GM19239 (cell line): ENCODE measurements at regions not wholly inside any gene's neighbourhood (a gene's known extent, or its start where the extent isn't known, plus 50 kb on each side); places are given as distances from the start of the nearest gene placed in this dataset.
"Not testable (repeated sequence)": the region's sequence is repeated elsewhere in the genome, so short reads cannot be mapped to it uniquely, and the experiment has no call there.

ENCODE experiments used
- DNase-seq: peaks from one replicate; pipeline ENCODE4 v3.0.0; 2011; ENCODE audit warnings: low spot score; ENCODE audit not compliant: insufficient read length
- FAIRE-seq: peaks from 2 replicates; lab custom pipeline; 2011; peaks lifted over from hg19 to GRCh38; lab: Jason Lieb, UNC

DNA sequence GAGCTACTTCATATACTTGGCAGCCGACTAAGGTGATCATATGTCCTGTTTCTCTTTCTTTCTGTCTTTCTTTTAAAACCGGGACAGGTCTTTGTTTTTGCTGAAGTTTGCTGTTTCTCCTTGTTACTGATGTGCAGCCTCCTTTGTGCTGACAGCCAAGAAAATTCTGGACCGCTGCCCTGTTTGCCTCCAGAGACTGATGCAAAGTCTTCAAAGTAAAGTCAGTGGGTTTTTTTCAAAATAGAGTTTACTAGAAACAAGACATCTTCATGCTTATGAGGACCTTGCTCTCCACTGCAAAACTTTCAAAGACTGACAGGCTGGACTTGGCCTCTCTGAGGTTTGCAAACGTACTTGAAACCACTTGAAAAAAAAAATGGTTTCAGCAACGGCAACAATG, 510.5 kb upstream of the MAP3K7 start:
- FAIRE-seq: no peak
- DNase-seq: no peak

DNA sequence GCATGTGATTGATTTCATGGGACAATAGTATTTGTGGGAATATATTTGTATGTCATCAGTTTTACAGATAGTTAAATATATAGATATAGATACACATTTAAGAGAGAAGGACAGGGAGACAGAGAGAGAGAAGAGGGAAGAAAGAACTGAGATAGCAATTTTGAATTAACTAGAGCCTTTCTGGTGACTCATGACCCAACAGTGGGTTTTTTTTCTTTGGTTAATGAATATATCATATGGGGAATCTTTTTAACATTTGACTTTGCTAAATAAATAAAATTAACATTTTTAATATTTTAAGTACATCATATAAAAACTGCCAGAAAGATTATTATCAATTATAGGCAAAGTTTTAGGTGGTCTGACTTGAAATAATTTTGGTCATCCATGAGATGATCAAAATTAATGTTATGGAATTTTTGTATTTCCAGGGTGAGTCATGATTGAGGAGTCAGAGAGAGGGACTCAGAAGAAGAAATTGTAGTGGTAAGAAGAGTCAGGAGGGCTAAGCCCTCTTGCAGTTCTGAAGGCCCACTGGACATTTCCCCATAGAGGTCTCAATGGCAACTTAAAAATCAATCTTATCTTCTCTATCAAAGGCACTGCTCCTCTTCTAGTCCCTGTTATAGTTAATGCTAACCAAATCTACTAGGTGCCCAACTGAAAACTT, 508.1 kb upstream of the MAP3K7 start:
- DNase-seq (no peak), FAIRE-seq (no peak)

DNA sequence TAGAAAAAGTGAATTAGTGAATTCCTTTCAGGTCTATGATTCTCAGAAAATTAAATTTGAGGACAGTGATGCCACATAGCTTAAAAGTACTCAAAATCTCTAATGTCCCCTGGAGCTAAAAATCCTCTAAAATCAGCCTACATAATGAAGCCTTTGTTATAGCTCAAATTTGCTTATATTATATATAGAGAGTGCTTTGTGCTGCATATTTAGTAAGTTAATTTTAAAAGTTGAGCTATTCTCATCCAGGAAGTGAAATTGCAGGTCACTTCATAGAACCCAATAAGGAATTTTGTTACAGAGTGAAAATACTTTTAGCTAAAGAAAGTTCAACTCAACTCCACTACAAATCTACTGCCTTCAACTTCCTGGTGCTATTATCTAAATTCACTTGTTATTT, 507.5 kb upstream of the MAP3K7 start:
- no peak for DNase-seq

DNA sequence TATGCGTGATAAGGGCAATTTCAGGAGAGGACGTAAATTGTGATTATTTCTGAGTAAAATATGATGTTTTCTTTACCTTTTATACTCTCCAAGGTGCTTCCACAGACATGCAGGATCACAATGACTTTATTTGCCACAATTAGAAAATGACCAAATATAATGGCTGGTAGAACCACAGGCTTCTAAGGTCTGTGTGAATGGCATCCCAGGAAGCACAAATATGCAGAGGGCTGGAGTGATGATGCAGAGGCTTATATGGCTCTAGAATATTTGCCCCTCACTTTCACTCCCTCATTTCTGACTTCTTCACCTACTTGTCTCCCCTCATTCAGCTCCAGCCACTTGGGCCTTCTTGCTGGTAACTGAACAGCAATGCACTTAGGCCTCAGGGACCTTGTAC, 502.1 kb upstream of the MAP3K7 start:
- FAIRE-seq: no peak
- no peak for DNase-seq

More for the DNA sequence above, 507.5 kb upstream of the MAP3K7 start:
- FAIRE-seq: no peak

DNA sequence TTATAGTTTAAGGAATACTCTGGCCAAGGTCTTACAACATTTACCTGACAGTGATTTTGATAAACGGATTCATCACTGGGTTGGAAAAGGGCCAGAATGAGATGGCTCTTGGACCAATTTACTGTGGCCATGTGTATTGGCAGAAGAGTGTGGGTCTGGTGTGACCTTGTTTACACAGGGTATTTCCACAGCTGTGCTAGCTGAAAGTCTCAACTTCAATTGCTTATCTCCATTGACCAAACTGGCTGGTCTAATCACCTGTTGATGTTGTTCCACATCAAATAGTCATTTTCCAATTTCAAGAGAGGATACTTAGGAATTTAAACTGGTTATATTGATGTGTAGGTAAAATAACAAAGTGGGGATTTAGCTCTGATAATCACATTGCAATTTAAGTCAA, 501.6 kb upstream of the MAP3K7 start:
- no peak for FAIRE-seq
- no peak for DNase-seq

DNA sequence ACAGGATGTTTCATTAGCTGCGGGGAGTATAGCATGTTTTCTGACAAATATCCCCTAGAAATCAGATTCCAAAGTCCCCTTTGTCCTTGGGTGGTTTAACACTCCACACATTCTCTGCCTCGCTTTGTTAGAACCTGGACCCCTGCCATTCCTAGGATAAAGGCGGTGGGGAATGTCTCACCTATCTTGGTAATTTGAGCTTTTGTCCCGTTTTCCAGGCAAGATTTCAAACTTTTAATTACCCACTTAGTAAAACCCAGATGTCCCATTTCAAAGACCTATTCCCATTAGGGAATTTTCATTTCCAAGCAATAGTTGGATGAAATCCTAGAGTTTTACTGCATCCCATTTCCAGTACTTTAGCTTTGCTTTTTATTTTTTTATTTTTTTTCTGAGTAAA, 501.0 kb upstream of the MAP3K7 start:
- FAIRE-seq: no peak
- DNase-seq: no peak

DNA sequence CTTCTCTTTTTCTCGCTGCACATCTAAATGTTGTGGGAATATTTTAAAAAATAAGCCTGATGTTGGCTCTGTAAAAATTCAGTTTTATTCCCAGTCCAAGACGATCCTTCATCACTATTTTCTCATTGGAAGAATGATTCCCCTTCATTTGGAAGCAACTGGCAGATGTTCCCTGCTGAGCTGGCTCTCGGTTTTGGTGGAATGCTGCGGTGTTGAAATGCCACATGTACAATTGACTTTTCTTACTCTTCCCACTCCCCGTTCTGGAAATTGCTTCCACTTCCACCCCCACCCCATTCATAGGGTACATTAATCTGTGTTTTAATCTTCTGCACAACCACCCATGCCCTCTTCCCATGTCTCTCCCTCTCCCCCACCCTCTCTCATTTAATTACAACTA, 496.3 kb upstream of the MAP3K7 start:
- DNase-seq (no peak), FAIRE-seq (no peak)

DNA sequence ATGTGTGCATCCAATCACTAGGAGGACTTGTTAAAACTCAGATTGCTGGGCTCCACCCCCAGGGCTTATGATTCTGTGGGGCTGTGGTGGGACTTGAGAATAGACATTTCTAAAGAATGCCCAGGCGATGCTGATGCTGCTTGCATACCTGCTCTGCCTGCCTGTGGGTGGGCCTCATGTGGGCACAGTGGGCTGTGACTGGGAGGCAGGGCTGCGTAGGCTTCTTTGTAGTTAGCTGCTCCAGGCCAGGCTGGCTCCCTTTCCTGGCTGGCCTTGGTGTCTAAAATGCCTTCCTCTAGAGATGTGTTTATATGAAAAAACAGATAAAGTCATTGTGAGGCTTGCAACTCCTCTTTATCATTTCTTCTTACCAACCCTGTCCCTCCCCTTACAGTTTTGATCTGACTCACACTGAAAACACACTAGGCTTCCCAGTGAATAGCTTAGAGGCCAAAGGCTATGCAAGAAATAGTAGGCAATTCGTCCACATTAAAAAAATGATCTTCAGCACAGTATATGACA, 495.5 kb upstream of the MAP3K7 start:
- no peak for DNase-seq

DNA sequence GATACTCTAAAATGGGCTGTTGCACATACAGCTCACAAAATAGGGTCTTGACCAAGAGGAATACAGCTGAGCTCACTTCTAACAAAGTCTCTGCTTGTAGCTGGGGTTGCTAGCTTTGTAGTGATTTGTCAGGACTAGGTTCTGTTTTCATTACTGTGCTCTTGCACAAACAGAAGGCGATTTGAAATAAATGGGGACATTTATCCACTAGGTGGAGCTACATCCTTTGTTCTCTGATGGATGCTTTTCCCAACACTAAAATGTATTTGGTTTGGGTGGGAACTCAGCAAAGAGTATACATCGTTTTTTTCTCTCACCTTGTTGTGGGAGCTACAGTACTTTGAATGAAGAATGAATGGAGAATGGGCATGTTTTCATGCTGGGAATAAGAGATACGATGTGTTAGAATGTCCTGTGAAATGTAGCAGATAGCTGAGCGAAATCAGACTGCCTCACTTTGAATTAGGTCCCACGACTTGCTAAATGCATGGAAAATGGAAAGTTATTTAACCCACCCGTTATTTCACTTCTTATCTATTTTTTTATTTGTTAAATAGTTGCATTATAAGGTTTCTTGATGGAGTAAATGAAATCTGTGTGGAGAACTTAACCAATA, 494.7 kb upstream of the MAP3K7 start:
- FAIRE-seq (peak; percentile 53), DNase-seq (peak; percentile 4)

More for the DNA sequence above, 495.5 kb upstream of the MAP3K7 start:
- no peak for FAIRE-seq

DNA sequence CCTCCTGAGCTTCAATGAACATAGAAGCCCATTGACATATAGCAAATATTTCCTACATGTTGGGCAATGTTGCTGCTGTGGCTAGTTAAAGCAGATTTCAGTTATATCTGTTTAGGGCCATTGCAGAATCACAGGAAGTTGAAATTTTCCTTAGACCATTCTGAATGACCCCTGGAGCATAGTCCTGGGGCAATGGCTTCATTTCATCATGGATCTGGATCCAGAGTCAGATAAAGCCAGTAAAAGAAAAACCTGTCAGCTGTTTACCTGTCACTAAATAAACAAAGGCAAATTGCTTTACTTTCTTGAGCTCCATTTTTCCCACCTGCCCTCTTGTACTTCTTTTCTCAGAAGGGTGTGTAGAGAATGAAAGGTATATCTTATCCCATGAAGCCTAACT, 494.0 kb upstream of the MAP3K7 start:
- FAIRE-seq (no peak), DNase-seq (no peak)

DNA sequence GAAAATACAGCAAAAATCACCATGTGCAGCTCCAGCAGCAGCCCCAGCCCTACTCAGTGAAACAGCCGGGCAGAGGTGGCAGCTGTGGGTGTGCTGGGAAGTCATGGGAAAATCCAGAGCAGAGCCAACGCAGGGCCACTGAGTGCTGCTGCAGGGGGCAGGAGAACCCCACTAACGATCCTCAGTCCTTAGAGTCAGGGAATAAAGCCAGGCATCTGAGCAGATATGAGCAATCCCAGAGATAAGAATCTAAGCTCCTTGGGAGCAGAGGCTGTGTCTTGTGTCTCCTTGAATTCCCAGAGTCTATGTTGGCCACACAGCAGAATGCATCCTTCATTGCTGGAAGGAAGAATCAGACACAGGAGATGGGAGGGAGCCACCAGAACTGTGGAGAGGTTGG, 493.1 kb upstream of the MAP3K7 start:
- FAIRE-seq: no peak

DNA sequence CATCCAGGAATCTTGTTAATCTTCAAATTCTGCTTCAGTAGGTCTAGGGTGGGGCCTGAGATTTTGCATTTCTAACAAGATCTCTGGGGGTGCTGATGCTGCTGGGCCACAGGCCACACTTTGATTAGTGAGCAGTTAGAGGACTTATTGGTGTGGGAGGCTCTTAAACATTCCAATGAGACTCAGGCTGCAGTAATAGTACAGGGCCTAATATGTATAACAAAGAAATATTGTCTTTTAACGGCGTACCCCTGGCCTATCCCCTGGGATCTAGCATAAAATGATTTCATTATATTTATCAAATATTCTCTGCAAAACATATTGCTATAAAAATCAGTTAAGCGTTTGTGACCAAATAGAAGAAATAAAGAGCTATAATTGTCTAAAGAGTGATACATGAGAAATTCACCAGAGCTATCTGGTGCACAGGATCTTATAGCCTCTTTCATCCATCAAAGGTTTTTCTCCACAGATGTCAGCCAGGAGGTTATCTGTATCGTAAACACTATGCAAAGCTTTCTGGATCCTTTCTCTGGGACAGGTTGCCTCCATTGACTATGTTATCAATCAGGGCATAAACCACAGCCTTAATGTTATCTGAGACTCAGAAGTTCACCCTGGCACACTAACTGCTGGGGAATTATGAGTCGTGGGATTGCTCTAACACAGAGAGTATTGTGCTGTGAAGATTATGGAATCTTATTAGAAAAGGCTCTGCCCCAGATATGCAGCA, 488.5 kb upstream of the MAP3K7 start:
- no peak for FAIRE-seq

More for the DNA sequence above, 493.1 kb upstream of the MAP3K7 start:
- DNase-seq: no peak

DNA sequence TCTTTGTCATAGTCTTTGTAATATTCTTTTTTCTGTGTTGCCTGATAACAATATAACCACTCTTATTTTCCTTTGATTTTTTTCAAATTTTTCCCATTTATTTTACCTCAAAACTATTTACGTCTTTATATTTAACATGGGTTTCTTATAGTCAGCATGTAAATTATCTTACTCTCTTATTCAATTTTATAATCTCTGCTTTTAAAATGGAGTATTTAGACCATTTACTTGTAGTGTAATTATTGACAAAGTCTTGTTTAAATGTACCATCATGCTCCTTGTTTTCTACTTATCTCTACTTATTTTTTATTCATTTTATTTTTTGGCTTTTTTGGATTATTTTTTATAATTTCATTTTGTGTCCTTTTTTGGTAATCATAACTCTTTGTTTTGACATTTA, 476.5 kb upstream of the MAP3K7 start:
- no peak for DNase-seq
- no peak for FAIRE-seq

More for the DNA sequence above, 488.5 kb upstream of the MAP3K7 start:
- DNase-seq: no peak

DNA sequence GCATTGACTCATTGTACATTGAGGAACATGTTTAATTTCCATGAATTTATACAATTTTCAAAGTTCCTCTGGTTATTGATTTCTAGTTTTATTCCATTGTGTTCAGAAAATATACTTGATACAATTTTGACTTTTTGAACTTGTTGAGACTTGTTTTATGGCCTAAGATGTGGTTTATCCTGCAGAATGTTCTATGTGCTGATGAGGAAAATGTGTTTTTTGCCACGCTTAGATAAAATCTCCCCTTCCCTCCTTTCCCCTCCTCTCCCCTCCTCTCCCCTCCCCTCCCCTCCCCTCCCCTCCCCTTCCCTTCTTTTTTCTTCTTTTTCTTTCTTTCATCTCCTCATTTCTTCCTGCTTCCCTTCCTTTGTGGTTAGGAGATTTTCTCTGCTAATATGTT, 470.8 kb upstream of the MAP3K7 start:
- FAIRE-seq: no peak
- no peak for DNase-seq

DNA sequence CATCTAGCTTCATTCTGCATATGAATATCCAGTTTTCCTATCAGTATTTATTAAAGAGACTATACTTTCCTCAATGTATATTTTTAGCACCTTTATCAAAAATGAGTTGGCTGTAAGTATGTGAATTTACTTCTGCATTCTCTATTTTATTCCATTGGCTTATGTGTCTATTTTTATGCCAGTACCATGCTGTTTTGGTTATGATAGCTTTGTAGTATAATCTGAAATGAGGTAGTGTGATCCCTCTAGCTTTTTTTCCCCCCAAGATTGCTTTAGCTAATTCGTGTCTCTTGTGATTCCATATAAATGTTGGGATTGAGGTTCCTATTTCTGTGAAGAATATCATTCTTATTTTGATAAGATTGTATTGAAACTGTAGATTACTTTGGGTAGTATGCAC, 469.1 kb upstream of the MAP3K7 start:
- no peak for DNase-seq
- no peak for FAIRE-seq

DNA sequence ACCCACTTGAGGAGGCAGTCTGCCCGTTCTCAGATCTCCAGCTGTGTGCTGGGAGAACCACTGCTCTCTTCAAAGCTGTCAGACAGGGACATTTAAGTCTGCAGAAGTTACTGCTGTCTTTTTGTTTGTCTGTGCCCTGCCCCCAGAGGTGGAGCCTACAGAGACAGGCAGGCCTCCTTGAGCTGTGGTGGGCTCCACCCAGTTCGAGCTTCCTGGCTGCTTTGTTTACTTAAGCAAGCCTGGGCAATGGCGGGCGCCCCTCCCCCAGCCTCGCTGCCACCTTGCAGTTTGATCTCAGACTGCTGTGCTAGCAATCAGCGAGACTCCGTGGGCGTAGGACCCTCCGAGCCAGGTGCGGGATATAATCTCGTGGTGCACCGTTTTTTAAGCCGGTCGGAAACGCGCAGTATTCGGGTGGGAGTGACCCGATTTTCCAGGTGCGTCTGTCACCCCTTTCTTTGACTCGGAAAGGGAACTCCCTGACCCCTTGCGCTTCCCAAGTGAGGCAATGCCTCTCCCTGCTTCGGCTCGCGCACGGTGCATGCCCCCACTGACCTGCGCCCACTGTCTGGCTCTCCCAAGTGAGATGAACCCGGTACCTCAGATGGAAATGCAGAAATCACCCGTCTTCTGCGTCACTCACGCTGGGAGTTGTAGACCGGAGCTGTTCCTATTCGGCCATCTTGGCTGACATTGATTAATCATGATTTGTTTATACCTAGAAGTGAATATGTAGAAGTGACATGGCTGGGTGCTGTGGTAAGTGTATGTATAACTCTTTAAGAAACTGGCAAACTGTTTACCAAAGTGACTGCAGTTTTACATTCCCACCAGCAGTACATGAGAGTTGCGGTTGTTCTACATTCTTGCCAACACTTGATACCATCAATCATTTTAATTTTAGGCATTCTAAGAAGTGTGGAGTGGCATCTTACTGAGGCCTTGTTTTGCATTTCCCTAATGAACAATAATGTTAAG, 465.9 kb upstream of the MAP3K7 start:
- DNase-seq, FAIRE-seq: not testable (repeated sequence)

DNA sequence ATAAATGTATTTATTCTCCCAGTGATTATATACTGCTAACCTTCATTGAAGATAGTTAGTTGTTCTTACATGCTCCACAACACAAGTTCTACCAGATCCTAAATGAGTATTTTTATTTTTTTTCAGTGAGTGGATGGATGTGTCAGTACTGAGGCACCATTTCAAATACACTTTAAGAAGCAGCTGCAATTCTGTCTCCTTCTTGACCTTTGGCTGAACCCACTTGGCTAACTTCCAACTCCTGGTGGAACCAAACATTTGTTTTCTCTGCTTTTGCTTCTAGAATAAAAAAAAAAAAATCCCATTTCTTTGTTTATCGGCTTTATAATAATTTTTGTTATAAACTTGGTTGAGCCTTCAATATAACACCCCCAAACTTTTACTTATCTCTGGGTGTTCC, 458.3 kb upstream of the MAP3K7 start:
- DNase-seq (no peak), FAIRE-seq (no peak)

DNA sequence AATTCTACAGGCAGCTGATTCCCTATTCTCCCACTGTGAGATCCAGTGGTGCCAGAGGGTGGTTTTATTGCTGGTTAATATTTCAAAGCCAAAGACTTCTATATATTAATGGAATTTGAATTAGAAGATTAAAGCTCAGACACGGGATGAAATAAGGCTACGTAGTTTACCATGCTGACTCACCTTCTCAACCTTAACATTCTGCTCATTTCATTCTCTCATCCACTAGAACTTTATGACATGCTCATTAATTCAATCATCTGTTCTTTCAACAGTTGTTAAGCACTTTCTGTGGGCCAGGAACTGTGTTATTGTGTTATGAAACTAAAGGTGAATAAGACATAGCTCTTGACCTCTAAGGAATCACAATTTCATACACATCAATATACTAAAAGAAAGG, 456.9 kb upstream of the MAP3K7 start:
- FAIRE-seq: no peak

DNA sequence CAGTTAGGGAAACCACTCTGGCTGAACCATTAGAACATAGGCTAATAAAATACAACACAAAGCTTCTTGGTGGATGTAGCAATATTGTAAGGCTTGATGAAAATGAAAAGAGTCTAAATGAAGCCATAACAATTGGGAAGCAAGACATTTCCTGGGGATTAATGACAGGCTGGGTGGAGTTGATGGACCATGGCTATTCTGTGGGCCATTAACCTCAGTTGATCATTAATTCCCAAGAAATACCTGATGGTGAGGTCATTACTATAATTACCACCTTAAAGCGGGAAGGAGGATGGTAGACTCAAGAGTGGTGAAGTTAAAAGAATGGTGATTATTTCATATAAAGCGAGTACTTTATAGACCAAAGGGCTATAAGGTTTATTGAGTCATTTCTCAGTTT, 455.8 kb upstream of the MAP3K7 start:
- DNase-seq: no peak
- FAIRE-seq: no peak

More for the DNA sequence above, 456.9 kb upstream of the MAP3K7 start:
- DNase-seq: no peak

DNA sequence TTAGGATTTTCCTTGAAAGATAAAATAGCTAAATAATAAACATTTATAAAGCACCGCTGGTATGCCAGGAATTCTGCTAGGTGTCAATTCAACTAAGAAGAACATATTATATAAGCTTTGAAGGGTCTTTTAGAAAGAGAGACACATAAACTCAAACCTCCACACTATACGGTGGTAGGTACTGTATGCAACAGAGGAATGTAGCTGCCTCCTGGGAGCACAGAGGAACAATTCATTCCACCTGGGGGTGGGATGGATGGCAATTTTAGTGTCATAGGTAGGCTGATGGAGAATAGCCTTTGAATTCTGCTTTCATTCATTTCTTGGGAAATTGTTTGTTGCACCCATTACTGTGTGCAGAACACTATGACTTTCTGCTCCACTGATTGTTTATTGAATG, 447.1 kb upstream of the MAP3K7 start:
- DNase-seq (no peak), FAIRE-seq (no peak)
